Upper lobe of left lung (tissue), 4 donors: ENCODE measurements at regions not wholly inside any gene's neighbourhood (a gene's known extent, or its start where the extent isn't known, plus 50 kb on each side); places are given as distances from the start of the nearest gene placed in this dataset.

ENCODE experiments used
- EP300 ChIP-seq, 4 donors: sonication (generic); formaldehyde crosslinking; IDR thresholded peaks; one replicate each; pipeline ENCODE4 v1.5.1; 2017; ENCODE audit warnings: antibody characterized with exemption in 4 of 4, control low read depth in 2 of 4
- POLR2A ChIP-seq, 4 donors: fragments of 450-650 bp; IDR thresholded peaks; one replicate each; pipeline ENCODE4 v1.5.1; 2016 to 2017; ENCODE audit warnings: antibody characterized with exemption in 4 of 4, mild to moderate bottlenecking in 2 of 4
- POLR2AphosphoS5 ChIP-seq, 2 donors: sonication (generic); formaldehyde crosslinking; IDR thresholded peaks; one replicate each; pipeline ENCODE4 v1.5.1; 2017; ENCODE audit warnings: antibody characterized with exemption in 2 of 2
- TF ChIP-seq, protein P1 (sequence below), 6 experiments: fragments of 450-650 bp in 4 of 6; fragments of 200-600 bp in 2 of 6; sonication (generic) in 2 of 6; IDR thresholded peaks; one replicate each; pipeline ENCODE4 v1.5.1; 2016 to 2019; ENCODE audit warnings: antibody characterized with exemption in 6 of 6

DNA sequence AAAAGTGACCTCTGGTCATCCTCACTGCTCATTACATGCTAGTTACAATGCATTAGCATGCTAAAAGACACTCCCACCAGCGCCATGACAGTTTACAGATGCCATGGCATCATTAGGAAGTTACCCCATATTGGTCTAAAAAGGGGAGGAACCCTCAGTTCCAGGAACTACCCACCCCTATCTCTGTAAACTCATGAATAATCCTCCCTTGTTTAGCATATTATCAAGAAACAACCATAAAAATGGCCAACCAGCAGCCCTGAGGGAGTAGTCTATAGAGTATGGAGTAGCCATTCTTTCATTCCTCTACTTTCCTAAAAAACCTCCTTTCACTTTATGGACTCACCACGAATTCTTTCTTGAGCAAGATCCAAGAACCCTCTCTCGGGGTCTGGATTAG lies 89.4 kb downstream of the ATPSCKMT start:
- TF ChIP-seq, protein P1, sequence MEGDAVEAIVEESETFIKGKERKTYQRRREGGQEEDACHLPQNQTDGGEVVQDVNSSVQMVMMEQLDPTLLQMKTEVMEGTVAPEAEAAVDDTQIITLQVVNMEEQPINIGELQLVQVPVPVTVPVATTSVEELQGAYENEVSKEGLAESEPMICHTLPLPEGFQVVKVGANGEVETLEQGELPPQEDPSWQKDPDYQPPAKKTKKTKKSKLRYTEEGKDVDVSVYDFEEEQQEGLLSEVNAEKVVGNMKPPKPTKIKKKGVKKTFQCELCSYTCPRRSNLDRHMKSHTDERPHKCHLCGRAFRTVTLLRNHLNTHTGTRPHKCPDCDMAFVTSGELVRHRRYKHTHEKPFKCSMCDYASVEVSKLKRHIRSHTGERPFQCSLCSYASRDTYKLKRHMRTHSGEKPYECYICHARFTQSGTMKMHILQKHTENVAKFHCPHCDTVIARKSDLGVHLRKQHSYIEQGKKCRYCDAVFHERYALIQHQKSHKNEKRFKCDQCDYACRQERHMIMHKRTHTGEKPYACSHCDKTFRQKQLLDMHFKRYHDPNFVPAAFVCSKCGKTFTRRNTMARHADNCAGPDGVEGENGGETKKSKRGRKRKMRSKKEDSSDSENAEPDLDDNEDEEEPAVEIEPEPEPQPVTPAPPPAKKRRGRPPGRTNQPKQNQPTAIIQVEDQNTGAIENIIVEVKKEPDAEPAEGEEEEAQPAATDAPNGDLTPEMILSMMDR (IDR thresholded peaks at IDR 0.05), result no peak
- TF ChIP-seq POLR2A (IDR thresholded peaks at IDR 0.05) (no peak), POLR2AphosphoS5 (IDR thresholded peaks at IDR 0.05) (no peak), EP300 (IDR thresholded peaks at IDR 0.05) (no peak)
